Lung microvascular endothelial cell (primary cell): ENCODE measurements at regions not wholly inside any gene's neighbourhood (a gene's known extent, or its start where the extent isn't known, plus 50 kb on each side); places are given as distances from the start of the nearest gene placed in this dataset.

Experiments
- DNase-seq, 2 donors: peaks; one replicate each; pipeline versions ENCODE4 v3.0.0 to v3.0.0-alpha.2; 2010; ENCODE audit warnings: low read depth in 2 of 2

DNA sequence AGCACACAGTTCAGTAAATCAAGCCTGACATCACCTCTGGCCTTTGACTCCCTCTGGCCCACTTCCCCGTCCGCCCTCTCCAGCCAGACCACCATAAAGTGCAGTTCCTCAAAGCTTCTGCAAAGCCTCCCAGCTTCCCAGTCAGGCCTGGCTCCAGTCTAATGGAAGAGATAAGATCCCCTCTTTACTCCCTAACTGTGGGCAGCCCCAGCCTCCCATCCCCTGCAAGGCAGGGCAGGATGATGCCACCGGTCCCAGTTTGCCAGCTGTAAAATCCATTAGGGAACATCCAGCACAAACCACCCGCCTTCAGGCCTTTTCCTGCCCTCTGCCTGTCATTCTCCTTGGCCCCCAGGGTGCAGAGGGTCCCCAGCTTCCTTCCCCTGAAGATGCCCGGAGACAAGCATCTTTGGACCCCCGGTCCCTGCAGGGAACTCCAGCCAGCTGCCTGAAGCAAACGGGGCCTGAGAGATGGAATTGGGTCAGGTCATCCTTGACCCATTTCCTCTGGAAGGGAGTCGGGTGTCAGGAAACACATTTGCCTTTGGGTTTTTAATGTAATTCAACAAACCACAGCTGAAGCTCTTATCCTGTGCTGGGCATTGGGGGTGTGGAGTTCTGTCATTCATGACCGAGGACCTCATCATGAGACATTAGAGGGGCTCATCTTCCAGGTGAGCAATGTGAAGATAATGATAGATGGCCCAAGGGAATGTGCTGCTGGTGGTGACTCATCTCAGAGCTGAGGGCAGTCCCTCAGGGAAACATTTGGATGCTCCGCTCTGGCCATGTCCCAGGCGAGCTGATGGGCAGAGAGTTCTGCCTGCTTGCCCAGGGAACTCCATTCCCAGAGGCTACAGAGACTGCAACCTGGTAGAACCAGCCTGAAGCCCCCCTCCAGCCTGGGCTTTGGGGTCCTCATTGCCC lies 93.8 kb upstream of the CLMN start:
- DNase-seq = peak in 1 of 2 donors; percentile 14

DNA sequence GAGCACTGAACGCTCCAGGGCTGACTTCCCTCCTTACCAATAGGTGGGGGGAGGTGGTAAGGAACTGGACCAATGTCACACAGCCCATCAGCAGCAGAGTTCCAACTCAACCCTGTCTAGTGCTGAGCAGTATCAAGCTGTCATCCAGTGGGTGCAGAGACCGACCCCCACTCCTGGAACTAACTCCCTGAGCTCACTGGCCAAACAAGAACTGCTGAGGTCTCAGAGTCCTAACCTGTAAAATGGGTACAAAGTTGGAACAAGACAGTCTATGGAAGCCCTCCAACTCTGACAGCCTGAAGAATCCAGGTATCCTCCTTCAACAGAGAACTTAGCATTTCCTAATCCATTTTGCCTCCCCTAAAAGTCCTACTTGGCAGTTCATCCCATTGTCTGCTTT lies 91.1 kb upstream of the CLMN start:
- no peak for DNase-seq

- no peak for DNase-seq
These were observed 90.0 kb upstream of the CLMN start for GRCh38 chr14:95409477-95410272.

- no peak for DNase-seq
These were observed 89.2 kb upstream of the CLMN start for GRCh38 chr14:95408731-95409476.

DNA sequence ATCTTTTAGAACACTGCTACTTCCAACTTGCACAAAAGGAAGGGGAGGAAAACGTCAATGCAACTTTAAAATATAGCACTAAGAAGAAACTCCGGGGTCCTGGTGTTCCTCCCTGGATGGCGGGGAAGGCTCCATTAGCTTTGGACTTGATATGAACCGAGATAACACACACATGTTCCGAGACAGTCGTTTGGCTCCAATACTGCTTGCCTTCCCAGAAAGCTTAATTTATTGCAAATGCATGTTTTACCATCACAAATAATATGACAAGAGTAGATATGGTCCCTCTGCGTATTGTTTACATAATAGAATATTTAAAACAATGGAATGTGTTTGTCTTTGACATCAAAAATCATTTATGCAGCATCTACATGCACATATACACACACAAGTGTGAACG lies 87.6 kb upstream of the CLMN start:
- DNase-seq = no peak

DNA sequence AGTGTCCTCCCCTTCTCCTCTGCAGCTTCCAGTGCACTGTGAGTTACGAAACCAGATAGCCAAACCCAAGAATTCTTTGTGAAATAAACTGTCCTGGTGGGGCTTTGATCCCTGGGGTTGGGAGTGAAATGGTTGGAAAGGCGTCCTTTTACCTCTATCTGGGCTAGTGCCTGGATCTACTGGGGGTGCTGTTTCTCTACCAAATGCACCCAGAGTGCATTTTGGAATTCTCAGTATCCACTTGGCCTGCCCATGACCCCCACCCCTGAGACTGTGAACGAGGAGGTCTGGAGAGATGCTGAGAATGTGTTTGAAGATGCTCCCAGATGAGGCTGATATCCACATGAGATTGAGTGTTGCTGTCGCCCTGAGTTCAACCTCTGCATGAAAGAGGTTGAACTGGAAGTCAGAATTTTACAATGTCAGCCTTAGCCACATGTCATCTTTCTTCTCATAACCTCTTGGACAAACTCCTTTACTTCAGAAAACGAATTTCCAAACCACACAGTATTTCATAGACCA lies 87.1 kb upstream of the CLMN start:
- DNase-seq = no peak

DNA sequence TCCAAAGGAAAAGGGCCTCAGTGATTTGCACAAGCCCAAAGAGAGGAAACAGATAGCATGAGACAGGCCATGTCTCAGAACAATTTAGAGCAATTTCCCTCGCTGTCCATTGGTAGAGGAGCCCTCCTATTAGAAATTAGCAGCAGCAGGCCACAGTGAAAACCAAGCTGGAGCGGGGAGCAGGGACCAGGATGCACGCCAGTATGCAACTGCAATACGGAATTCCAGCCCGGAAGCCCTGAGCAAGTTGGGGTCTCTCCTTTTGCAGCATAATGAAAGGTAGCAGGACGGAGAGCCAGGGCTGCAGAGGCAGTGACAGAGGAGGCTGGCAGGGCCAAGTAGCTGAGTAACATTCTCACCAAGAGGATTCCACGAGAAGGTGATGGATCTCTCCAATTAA lies 84.9 kb upstream of the CLMN start:
- no peak for DNase-seq

DNA sequence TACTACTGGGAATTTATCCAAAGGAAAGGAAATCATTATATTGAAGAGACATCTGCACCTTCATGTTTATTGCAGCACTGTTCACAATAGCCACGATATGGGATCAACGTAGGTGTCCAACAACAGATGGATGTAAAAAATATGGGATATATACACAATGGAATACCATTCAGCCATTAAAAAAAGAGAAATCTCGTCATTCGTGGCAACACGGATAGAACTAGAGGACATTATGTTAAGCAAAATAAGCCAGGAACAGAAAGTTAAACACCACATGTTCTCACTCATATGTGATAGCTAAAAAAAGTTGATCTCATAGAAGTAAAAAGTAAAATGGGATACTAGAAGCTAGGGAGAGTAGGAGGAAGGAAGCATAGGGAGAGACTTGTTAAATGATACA lies 82.9 kb upstream of the CLMN start:
- DNase-seq = no peak

DNA sequence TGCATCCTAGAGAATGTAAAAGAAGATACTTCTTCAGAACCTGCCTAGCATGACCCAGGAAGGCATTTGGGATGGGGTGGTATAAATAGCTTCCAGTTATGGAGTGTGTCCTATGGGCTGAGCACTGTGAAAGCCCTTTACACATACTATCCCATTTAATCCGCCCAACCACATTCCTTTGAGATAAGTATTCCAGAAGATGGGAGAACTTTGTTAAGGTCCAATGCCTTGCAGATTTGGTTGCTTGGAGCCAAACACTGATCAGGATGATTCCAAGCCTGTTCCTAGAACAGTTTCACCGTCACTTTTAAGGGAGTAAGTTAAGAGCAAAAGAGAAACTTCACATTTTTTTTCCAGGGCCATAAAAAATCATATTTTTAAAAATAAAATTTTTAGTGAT lies 82.5 kb upstream of the CLMN start:
- DNase-seq = no peak

- DNase-seq = no peak
These were observed 79.2 kb upstream of the CLMN start for GRCh38 chr14:95398630-95399547.

DNA sequence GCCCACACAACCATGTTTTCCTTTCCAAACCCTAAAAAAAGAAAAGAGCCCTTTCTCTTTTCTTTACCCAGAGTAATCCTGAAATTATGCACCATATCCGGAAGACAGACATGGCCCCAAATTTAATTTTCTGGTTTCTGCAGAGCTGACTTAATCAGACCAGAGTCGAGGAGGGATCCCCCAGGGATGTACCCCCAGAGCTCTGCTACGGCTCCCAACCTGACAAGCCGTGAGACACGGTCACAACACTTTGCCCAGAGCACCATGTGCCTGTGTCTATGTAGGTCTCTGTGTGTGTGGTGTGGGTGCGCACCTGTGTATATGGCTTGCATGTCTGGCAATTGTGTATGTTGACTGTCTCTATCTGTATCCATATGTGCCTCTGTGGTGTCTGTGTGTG lies 77.6 kb upstream of the CLMN start:
- DNase-seq = no peak

DNA sequence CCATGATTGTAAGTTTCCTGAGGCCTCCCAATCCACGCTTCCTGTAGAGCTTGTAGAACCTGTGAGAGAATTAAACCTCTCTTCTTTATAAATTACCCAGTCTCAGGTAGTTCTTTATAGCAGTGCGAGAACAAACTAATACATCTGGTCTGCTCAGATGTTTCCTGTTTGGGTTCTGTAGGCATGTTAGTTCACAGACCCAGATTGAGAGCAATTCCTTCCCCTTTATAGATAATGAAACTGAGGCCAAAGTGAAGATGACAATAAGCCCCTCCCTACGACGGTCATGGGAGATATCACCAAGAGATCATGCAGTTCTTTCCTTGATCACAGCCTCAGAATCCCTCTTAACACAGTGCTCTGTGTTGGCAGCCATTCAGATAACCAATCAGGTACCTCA lies 76.5 kb upstream of the CLMN start:
- DNase-seq = peak in 1 of 2 donors; percentile 26

GRCh38 chr14:95395098-95395737 lies 75.5 kb upstream of the CLMN start:
- DNase-seq = no peak

- no peak for DNase-seq
These were observed 74.8 kb upstream of the CLMN start for GRCh38 chr14:95394297-95395097.

GRCh38 chr14:95392841-95393240 lies 73.1 kb upstream of the CLMN start:
- no peak for DNase-seq

GRCh38 chr14:95391331-95391730 lies 71.6 kb upstream of the CLMN start:
- no peak for DNase-seq

- DNase-seq = peak; percentile 28 to 39
These were observed 69.8 kb upstream of the CLMN start for GRCh38 chr14:95389471-95390011.

DNA sequence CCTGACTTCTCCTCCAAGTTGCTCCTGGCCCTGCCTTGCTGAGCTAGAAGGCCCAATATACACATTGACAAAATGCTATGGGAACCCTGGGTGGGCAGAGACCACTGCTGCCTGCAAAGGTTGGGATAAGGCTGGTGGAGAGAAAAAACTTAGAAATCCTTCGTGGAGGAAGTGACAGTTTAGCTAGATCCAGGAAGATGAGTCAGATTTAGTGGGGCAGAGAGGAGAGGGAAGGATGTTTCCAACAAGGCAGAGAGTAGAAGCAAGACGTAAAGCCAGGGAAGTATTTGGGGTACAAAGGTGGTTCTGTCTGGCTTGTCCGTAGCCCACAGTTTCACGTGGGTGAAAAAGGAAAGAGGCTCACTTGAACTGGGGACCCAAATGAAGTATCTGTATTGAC lies 69.0 kb upstream of the CLMN start:
- peak; percentile 18 to 57 for DNase-seq

DNA sequence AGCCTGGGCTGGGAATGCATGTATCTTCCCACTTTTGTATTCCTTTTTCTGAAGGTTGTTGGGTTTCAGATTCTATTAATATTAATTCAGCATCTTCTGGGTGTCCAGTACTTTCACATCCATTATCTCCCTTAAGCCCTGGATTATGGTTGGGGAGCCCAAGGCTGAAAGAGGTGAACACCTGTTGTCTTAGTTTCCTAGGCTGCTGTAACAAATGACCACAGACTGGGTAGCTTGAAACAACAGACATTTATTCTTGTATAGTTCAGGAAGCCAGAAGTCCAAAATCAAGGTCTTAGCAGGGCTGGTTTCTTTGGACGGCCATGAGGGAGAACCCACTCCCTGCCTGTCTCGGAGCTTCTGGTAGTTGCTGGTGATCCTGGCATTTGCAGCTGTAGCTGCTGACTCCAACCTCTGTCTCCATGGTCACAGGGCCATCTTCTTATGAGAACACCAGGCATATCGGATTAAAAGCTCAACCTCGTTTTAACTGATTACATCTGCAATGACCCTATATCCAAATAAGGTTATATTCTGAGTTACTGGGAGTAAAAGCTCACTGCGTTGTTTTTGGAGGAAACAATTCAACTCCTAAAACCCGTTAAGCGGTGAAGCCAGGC lies 68.2 kb upstream of the CLMN start:
- DNase-seq = no peak
